HG02938 (cell line): ENCODE measurements at regions not wholly inside any gene's neighbourhood (a gene's known extent, or its start where the extent isn't known, plus 50 kb on each side); places are given as distances from the start of the nearest gene placed in this dataset.

ENCODE experiments used
- ATAC-seq: cut with Tn5 transposase; IDR thresholded peaks from one replicate; pipeline ENCODE4 v1.9.1; 2021; ENCODE audit warnings: mild to moderate bottlenecking, moderate library complexity; ENCODE audit not compliant: unreplicated experiment

GRCh38 chr2:59076079-59076619, 835.0 kb upstream of the FANCL start:
- no peak for ATAC-seq

GRCh38 chr2:59074071-59074470, 832.9 kb upstream of the FANCL start:
- no peak for ATAC-seq

GRCh38 chr2:59073286-59073685, 832.2 kb upstream of the FANCL start:
- ATAC-seq, result no peak

GRCh38 chr2:59068255-59068654, 827.1 kb upstream of the FANCL start:
- ATAC-seq, result no peak

GRCh38 chr2:59066787-59067399, 825.8 kb upstream of the FANCL start:
- ATAC-seq, result no peak

- ATAC-seq, result no peak
Observed at GRCh38 chr2:59047373-59047995, 806.4 kb upstream of the FANCL start.

GRCh38 chr2:59046401-59047372, 805.6 kb upstream of the FANCL start:
- no peak for ATAC-seq

GRCh38 chr2:59044736-59045135, 803.6 kb upstream of the FANCL start:
- ATAC-seq, result no peak

- no peak for ATAC-seq
Observed at GRCh38 chr2:59041139-59041538, 800.0 kb upstream of the FANCL start.

- no peak for ATAC-seq
Observed at GRCh38 chr2:59034837-59035236, 793.7 kb upstream of the FANCL start.

GRCh38 chr2:59034106-59034505, 793.0 kb upstream of the FANCL start:
- ATAC-seq, result no peak

GRCh38 chr2:59033661-59034060, 792.5 kb upstream of the FANCL start:
- no peak for ATAC-seq

GRCh38 chr2:59032499-59032898, 791.4 kb upstream of the FANCL start:
- ATAC-seq, result no peak

- ATAC-seq, result no peak
Observed at GRCh38 chr2:59029058-59029457, 787.9 kb upstream of the FANCL start.

GRCh38 chr2:59027320-59027719, 786.2 kb upstream of the FANCL start:
- ATAC-seq, result no peak

GRCh38 chr2:59025157-59025757, 784.1 kb upstream of the FANCL start:
- no peak for ATAC-seq

GRCh38 chr2:59021786-59022185, 780.7 kb upstream of the FANCL start:
- no peak for ATAC-seq

- ATAC-seq, result no peak
Observed at GRCh38 chr2:59019566-59020159, 778.5 kb upstream of the FANCL start.

GRCh38 chr2:59018737-59019136, 777.6 kb upstream of the FANCL start:
- ATAC-seq, result no peak

GRCh38 chr2:59015027-59015426, 773.9 kb upstream of the FANCL start:
- ATAC-seq, result no peak

- ATAC-seq, result no peak
Observed at GRCh38 chr2:59012971-59013370, 771.8 kb upstream of the FANCL start.
